Renal cortical epithelial cell (primary cell): ENCODE measurements at regions not wholly inside any gene's neighbourhood (a gene's known extent, or its start where the extent isn't known, plus 50 kb on each side); places are given as distances from the start of the nearest gene placed in this dataset.
"Not testable (repeated sequence)": the region's sequence is repeated elsewhere in the genome, so short reads cannot be mapped to it uniquely, and the experiment has no call there.

Experiments
- DNase-seq: peaks from one replicate; pipeline ENCODE4 v3.0.0-alpha.2; 2011; ENCODE audit warnings: low read depth

DNA sequence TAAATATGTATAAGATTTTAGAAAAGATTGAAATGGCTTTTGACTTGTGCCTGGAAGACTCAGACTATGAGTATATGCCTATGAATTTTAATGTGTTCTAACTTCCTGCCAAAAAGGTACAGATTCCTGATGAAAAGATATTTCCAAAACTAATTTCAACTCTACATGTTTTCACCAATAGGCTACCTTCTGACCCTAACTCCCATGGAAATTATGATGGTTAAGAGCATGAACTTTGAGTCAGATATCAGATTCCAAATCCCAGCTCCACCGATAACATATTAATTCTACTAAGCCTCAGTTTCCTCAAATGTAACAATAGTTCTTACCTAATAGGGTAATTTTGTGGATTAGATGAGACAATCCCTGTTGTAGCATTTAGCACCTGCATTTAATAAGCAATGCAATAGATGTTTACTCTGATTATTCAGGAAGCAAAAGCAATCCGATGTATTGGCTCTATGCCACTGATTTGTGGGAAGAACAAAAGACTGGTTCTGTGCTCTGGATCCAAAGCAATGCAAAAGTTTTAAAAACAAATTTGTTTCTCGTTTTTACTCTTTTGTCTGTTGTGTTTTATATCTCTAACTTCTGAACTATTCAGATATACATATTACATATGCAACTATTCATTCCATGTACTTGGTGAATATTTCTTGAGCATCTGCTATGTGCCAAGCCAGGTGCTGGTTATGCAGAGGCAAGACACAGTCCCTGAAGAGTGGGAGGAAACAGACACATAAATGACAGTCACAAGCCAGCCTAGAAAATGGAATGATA, 115.4 kb downstream of the GATA6 start:
- DNase-seq: no peak

GRCh38 chr18:22283855-22284254, 114.5 kb downstream of the GATA6 start:
- not testable (repeated sequence) for DNase-seq

DNA sequence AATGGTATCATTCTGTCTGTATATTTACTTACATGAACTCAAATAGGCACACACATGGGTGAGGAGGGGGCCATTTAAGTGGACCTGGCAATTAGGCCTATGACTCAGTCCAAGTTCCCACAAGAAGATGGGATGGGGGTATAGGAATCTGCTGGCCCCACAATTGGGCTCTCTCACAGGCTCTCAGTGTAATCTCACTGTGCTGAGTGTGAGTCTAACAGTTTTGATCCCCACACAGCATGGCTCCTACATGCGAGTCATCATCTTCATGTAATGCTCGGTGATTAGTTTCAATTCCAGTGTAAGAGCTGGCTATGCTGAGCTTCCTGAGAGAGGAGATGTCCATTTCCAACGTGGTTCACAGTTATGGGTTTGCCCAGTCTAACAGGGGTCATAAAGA, 114.0 kb downstream of the GATA6 start:
- DNase-seq: peak; percentile 45

DNA sequence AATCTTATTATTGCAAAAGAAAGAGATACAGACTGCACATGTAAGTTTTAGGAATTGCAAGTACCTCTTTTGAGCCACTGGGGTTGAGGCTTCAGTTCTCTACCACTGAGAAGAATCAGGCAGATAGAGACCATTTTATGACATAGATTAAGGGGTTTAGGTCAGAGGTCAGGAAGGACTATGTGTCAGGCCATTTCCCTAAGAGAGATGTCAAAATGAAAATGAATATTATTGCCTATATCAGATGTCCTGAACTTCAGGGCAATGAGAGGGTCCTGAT, 113.7 kb downstream of the GATA6 start:
- no peak for DNase-seq

DNA sequence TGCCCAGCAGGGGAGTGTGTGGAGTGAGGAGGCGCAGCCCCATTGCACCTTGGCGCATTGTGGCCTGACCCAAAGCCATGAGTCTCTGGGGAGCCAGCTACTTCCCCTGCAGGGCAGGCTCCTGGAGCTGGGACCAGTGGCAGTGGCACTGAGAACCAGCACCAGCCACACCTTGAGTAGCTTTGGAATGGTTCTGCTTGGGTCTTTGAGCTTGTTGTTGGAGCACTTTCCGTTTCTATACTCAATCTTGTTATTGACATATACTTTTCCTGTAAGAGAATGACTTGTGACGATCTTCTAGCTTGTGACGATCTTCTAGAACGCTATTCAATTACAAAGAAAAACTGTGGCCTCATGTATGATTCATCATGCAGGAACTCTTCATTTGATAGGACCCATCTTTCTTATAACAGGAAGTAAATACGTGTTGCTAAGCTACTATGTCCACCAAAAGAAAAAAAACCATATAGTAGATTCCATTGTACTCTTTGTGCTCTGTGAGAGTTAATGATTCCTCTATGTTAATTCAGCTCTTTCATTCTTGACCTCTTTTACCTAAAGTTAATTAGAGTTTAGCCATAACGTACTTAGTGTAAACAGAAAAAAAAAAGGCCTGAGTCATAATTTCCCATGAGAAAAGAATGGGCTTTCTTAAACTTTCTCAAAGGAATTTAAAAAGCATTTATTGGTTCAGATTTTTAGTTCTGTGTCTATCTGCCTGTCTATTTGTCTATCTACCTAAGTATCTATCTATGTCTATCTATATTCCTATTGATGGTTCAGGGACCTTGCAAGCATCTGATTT, 113.1 kb downstream of the GATA6 start:
- DNase-seq: peak; percentile 100

DNA sequence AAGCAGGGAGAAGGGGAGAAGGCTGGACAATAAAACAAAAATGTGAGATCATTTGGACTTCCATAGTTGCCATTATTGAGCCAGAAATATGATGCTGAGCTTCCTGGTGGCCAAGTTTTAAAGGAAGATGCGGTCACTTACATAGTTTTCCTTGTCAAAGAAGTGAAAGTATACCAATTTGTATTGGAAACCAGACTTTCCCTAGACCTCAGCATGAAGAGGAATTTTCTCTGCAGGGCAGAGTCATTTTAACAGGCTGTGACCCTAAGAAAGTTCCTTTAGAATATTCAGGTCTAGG, 111.0 kb downstream of the GATA6 start:
- DNase-seq: no peak

GRCh38 chr18:22279741-22280452, 110.5 kb downstream of the GATA6 start:
- no peak for DNase-seq

DNA sequence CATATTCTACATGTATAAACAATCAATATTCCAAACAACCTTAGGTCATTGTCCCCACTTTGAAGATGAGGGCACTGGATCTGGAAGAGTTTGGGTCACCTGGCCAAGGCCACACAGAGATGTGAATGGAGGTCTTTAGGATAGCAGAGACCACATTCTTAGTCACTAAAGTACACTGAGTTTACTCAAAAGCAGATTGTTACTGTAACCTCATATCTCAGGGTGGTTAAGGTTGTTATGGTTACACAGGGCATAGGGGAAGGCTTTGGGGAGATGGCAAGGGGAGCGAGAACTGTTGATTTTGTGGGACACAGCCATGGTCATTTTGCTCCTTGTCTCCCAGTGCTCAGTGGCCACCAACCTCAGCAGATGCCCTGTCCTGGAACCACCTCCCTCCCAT, 109.4 kb downstream of the GATA6 start:
- DNase-seq: no peak

DNA sequence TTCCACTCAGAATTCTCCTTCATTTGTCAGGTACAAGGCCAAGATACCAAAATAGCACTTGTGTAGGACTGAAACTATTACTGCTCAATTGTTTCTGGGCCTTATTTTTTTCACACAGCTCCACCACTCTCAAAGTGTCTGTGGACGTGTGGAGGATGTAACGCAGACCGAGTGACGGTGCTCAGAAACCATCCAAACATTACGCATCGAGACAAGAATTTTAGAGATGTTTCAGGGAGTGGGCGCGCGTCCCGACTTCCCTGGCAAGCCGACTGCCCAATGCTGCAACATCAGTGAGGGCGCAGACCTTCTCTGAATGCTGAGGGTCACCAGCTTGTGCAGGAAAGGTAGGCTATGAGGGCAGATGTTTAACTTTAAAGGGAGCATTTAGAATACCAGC, 108.4 kb downstream of the GATA6 start:
- no peak for DNase-seq

DNA sequence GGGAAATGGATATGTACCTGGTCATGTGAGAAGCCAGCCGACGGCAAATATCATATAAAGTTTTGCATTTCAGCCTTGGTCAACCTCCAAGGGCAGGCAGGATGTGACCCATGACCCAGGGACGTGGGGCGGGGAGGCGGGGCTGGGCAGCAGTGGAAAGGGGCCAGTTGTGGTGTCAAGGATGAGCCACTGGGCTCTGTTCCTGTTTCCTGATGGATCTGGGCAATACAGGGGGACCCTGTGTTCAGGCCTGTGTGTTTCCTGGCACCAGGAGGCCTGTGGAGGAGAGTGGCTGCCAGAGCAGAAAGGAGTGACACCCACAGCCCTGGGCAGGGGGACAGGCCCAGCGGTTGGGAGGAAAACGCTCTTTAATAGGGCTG, 106.9 kb downstream of the GATA6 start:
- no peak for DNase-seq

DNA sequence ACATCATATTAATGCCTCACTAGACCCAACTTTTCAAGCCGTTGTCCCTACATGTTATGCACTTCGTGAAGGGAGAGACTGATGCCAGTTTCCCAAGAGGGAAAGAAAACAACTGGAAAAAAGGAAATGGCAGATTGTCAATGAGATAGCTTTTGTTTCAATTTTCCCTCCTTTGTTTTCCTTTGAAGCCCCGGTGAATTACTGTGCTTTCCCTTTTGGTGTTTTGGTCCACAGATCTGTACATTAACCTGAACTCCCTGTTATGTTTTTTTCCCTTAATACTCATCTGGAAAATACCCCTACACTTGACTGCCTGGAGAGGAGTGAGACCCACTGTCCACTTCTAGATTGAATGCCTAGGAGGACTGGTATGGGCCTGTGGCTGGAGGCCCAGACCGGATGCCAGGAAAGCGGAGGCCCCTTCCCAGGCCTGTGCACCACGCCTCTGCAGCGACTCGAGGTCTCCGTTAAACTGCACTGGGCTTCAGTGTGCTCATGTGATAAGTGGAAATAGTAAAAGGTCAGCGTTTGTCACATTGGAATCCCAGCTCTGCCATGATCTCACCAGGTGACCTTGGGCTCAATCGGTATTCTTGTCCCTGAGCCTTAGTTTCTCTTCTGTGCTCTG, 106.4 kb downstream of the GATA6 start:
- no peak for DNase-seq

- DNase-seq: no peak
Observed at GRCh38 chr18:22273101-22274039, 104.0 kb downstream of the GATA6 start.

DNA sequence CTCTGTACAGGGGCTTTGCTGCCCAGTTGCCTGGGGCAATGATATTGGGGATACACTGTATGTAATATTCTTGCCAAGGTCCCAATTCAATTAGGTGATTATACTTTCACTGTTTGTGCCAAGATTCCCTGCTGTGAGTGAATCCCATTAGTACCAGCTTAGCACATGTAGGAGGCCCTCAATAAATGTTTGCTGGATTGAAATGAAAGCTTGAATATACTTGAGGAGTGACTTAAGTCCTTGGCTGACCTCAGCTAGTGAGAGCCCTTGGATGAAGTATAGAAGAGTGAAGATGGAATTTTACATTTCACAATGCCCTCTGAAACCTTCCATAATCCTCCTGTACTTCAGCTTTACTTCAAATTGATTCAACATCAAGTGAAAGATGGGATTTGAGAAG, 102.9 kb downstream of the GATA6 start:
- DNase-seq: no peak

DNA sequence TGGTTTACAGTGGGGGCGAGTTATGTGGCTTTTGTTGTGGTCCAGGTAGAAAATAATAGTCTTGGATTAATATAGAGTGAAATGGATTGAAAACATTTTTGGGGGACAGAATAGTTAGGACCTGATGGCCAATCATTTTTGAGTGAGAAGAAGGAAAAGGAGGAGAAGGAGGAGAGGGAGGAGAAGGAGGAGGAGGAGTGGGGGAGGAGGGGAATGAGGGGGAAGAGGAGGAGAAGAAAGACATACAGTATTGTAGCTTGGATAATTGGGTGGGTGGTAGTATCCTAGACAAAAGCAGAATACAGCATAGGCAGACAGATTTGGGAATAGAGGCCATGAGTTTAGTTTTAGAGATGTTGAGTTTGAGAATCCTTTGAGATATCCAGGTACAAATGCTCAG, 101.6 kb downstream of the GATA6 start:
- no peak for DNase-seq

- no peak for DNase-seq
Observed at GRCh38 chr18:22268641-22269128, 99.3 kb downstream of the GATA6 start.

- DNase-seq: no peak
Observed at GRCh38 chr18:22267697-22268096, 98.3 kb downstream of the GATA6 start.

DNA sequence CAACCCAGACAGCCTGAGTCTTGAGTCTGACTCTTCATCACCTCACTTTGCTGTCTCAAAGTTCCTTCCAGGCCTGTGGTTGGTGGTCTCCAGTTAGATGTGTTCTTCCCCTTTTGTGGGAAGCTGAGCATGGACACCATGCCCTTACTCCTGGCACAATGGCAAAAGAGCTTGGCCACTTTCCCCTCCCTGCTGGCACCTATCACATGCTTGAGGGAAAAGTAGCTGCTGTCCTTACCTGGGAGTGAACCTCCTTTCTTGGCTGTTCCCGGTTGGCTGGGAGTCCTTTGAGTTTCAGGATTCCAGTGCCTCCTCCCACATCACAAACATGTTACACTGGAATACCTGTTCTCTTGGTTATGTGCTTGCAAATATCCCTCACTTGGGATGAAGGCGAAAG, 97.8 kb downstream of the GATA6 start:
- no peak for DNase-seq

DNA sequence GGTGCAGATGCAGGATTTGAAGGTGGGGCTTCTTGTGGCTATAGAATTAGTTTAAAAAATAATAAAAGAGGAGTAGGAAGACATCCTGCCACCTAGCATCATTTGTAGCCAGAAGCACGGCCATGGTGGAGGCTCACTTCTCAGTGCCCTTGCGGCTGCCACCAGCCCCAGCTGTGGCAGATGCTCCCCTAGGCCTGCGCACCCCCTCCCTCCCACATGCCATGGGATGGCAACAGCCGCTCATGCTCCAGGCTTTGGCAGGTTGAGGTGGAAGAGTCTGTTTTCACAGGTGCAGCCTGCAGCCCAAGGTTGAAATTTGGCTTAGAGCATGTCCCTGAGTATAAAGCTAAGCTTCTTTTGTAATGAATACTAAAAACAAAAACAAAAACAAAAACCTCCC, 96.4 kb downstream of the GATA6 start:
- no peak for DNase-seq

DNA sequence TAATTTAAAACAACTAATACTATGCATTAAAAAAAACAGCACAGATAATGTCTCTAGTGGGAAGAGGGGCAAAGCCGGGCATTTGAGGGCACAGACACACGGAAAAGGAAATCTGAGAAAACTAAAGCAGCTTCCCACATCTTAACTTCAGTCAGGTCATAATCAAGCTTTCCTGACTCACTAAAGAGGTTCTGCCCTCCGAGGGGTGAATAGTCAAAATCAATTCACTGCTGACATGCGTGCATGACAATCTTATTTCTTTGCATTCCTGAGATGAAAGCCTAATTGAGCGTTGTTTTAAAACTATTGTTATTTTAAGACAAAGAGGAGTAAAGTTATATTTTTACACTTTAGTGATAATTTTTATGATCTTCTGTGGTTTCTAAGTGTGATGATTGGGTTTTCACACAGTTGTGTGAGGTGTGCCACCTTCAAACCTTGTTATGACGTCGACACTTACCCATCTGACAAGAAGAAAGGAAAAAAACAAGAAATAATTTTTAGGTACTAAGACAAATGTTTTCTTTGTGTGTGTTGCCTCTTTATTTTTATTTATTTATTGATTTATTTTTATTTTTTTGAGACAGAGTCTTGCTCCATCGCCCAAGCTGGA, 90.9 kb downstream of the GATA6 start:
- DNase-seq: no peak

GRCh38 chr18:22257022-22257543, 87.7 kb downstream of the GATA6 start:
- no peak for DNase-seq

GRCh38 chr18:22254088-22254487, 84.7 kb downstream of the GATA6 start:
- DNase-seq: peak; percentile 62
